PC-9 (cell line): ENCODE measurements at regions not wholly inside any gene's neighbourhood (a gene's known extent, or its start where the extent isn't known, plus 50 kb on each side); places are given as distances from the start of the nearest gene placed in this dataset.
"Not testable (repeated sequence)": the region's sequence is repeated elsewhere in the genome, so short reads cannot be mapped to it uniquely, and the experiment has no call there.

Experiments
- BruUV-seq: library from RNA; stranded (reverse); fragments of 400-500 nt; replicated peaks from 2 replicates; lab custom pipeline; 2021; lab: Mats Ljungman, UMichigan
- CTCF ChIA-PET: fragments of 300-600 bp; sonication (Branson Sonifier 250); formaldehyde crosslinking; loops from one replicate; lab custom pipeline; 2022; ENCODE audit warnings: antibody characterized with exemption; lab: Charles Lee
- POLR2A ChIA-PET: fragments of 300-600 bp; sonication (Branson Sonifier 250); formaldehyde crosslinking; loops from one replicate; lab custom pipeline; 2022; ENCODE audit warnings: antibody characterized with exemption; ENCODE audit not compliant: unreplicated experiment; lab: Charles Lee
- DNase-seq, 2 experiments: peaks; one replicate each; pipeline versions ENCODE4 v3.0.0 to v3.0.0-alpha.2; 2015 to 2022; ENCODE audit warnings: mixed read lengths in 1 of 2
- H2AFZ ChIP-seq: fragments of 200-600 bp; sonication (generic); 2 replicates; pipeline ENCODE4 v1.8.1; 2017; ENCODE audit warnings: antibody characterized with exemption
- H3F3A ChIP-seq: fragments of 200-600 bp; sonication (generic); 2 replicates; pipeline ENCODE4 v1.8.1; 2017; ENCODE audit warnings: antibody characterized with exemption, mild to moderate bottlenecking, low read depth; ENCODE audit not compliant: insufficient read depth
- H3K27ac ChIP-seq: fragments of 200-600 bp; sonication (generic); 2 replicates; pipeline ENCODE4 v1.6.1; 2016; ENCODE audit warnings: mixed run types
- H3K27me3 ChIP-seq: fragments of 200-600 bp; sonication (generic); 2 replicates; pipeline ENCODE4 v1.6.1; 2016; ENCODE audit warnings: low read depth, mixed run types; ENCODE audit not compliant: insufficient read depth
- H3K36me3 ChIP-seq: fragments of 200-600 bp; sonication (generic); 2 replicates; pipeline ENCODE4 v1.6.1; 2016; ENCODE audit warnings: low read depth, mixed run types
- H3K4me1 ChIP-seq: fragments of 200-600 bp; sonication (generic); replicated peaks from 2 replicates; pipeline ENCODE4 v1.6.1; 2016; ENCODE audit warnings: mixed run types; ENCODE audit not compliant: insufficient read depth
- H3K4me2 ChIP-seq: fragments of 200-600 bp; sonication (generic); 2 replicates; pipeline ENCODE4 v1.6.1; 2017; ENCODE audit warnings: mixed run types
- H3K4me3 ChIP-seq: fragments of 200-600 bp; sonication (generic); 2 replicates; pipeline ENCODE4 v1.6.1; 2016; ENCODE audit warnings: mixed run types
- H3K79me2 ChIP-seq: fragments of 200-600 bp; sonication (generic); 2 replicates; pipeline ENCODE4 v1.6.1; 2017; ENCODE audit warnings: low read depth, mixed run types
- H3K9me2 ChIP-seq: fragments of 200-600 bp; sonication (generic); 2 replicates; pipeline ENCODE4 v1.8.1; 2017; ENCODE audit warnings: mild to moderate bottlenecking; ENCODE audit not compliant: insufficient read depth
- H3K9me3 ChIP-seq: fragments of 200-600 bp; sonication (generic); 2 replicates; pipeline ENCODE4 v1.8.1; 2016; ENCODE audit warnings: low read depth; ENCODE audit not compliant: insufficient read depth
- H4K20me1 ChIP-seq: fragments of 200-600 bp; sonication (generic); 2 replicates; pipeline ENCODE4 v1.8.1; 2017; ENCODE audit not compliant: insufficient read depth
- CTCF ChIP-seq: fragments of 200-600 bp; sonication (generic); conservative IDR thresholded peaks from 2 replicates; pipeline ENCODE4 v1.6.1; 2017; ENCODE audit warnings: mixed run types, antibody characterized with exemption, mild to moderate bottlenecking, moderate library complexity
- EZH2 ChIP-seq: fragments of 200-600 bp; sonication (generic); IDR thresholded peaks from 2 replicates; pipeline ENCODE4 v1.8.0; 2017; ENCODE audit warnings: antibody characterized with exemption, low read depth
- intact Hi-C: fragments of 100-400 bp; cut with micrococcal nuclease; formaldehyde crosslinking; loops from one replicate; pipeline ENCODE4 v1.10.0; 2022; ENCODE audit not compliant: unreplicated experiment

GRCh38 chr2:187658952-187659525, 104.8 kb upstream of the TFPI start:
- ChIA-PET CTCF (no interaction called here), POLR2A (interaction anchor here (0.7 kb wide), 1 partner anchor 369 kb away, joined by 7 read pairs; no protein-coding TSS in a partner anchor)
- H3K36me3 ChIP-seq, result no peaks in the 10 kb centered on the region
- no peaks in the 10 kb centered on the region for H3F3A ChIP-seq
- intact Hi-C loops, result no loop called here
- no TSS peak for BruUV-seq
- no peaks in the 10 kb centered on the region for H4K20me1 ChIP-seq
- no peaks in the 10 kb centered on the region for H3K9me3 ChIP-seq
- no peaks in the 10 kb centered on the region for H3K79me2 ChIP-seq
- H3K4me3 ChIP-seq, result no peak overlapping the region
- TF ChIP-seq EZH2 (no peak), CTCF (peak; percentile 44; the same call in 1 of the 2 replicates)
- H3K4me2 ChIP-seq, result no peak overlapping the region
- H3K4me1 ChIP-seq, result no peaks in the 10 kb centered on the region
- no peak overlapping the region for H2AFZ ChIP-seq
- no peak for DNase-seq
- no peak overlapping the region for H3K27ac ChIP-seq
- H3K27me3 ChIP-seq, result no peaks in the 10 kb centered on the region
- no peaks in the 10 kb centered on the region for H3K9me2 ChIP-seq

- POLR2A ChIA-PET, H3K4me1 ChIP-seq, CTCF ChIA-PET, intact Hi-C loops, BruUV-seq, H3K27me3 ChIP-seq, H4K20me1 ChIP-seq, H3K36me3 ChIP-seq, H2AFZ ChIP-seq, H3K27ac ChIP-seq, H3K4me3 ChIP-seq, H3K4me2 ChIP-seq, DNase-seq, H3K9me3 ChIP-seq, H3K79me2 ChIP-seq, H3F3A ChIP-seq, H3K9me2 ChIP-seq: not testable (repeated sequence)
Observed at GRCh38 chr2:187676050-187676449, 121.8 kb upstream of the TFPI start.

GRCh38 chr2:187679454-187679853, 125.2 kb upstream of the TFPI start:
- no TSS peak for BruUV-seq
- H3F3A ChIP-seq, result no peaks in the 10 kb centered on the region

More at GRCh38 chr2:187679454-187679853, 125.2 kb upstream of the TFPI start:
- no peaks in the 10 kb centered on the region for H3K9me2 ChIP-seq
- intact Hi-C loops, result no loop called here
- no peak for DNase-seq
- no peaks in the 10 kb centered on the region for H3K9me3 ChIP-seq
- no peaks in the 10 kb centered on the region for H3K36me3 ChIP-seq
- no peak overlapping the region for H2AFZ ChIP-seq
- ChIA-PET CTCF (no interaction called here), POLR2A (no interaction called here)
- no peaks in the 10 kb centered on the region for H4K20me1 ChIP-seq
- H3K4me3 ChIP-seq, result no peak overlapping the region
- TF ChIP-seq CTCF (no peak), EZH2 (no peak)
- no peaks in the 10 kb centered on the region for H3K27me3 ChIP-seq
- H3K4me1 ChIP-seq, result no peaks in the 10 kb centered on the region
- H3K79me2 ChIP-seq, result no peaks in the 10 kb centered on the region
- H3K27ac ChIP-seq, result no peak overlapping the region
- H3K4me2 ChIP-seq, result no peak overlapping the region
